AG10803 (cell line): ENCODE measurements at regions not wholly inside any gene's neighbourhood (a gene's known extent, or its start where the extent isn't known, plus 50 kb on each side); places are given as distances from the start of the nearest gene placed in this dataset.
A peak's percentile ranks its signal among the peaks of the same experiment; 100 is the strongest.

Experiments
- DNase-seq: peaks from one replicate; pipeline ENCODE4 v3.0.0; 2010; ENCODE audit warnings: low read depth
- H3K4me3 ChIP-seq: 2 replicates; pipeline ENCODE4 v1.5.1; 2011; ENCODE audit warnings: mild to moderate bottlenecking, low read length, control low read depth
- TF ChIP-seq, protein P1 (sequence below): conservative IDR thresholded peaks from 2 replicates; pipeline ENCODE4 v1.5.1; 2011; ENCODE audit warnings: mild to moderate bottlenecking, low read length, control low read depth, inconsistent platforms

GRCh38 chr2:54382601-54383000 is 73.5 kb upstream of the SPTBN1 start:
- TF ChIP-seq, protein P1, sequence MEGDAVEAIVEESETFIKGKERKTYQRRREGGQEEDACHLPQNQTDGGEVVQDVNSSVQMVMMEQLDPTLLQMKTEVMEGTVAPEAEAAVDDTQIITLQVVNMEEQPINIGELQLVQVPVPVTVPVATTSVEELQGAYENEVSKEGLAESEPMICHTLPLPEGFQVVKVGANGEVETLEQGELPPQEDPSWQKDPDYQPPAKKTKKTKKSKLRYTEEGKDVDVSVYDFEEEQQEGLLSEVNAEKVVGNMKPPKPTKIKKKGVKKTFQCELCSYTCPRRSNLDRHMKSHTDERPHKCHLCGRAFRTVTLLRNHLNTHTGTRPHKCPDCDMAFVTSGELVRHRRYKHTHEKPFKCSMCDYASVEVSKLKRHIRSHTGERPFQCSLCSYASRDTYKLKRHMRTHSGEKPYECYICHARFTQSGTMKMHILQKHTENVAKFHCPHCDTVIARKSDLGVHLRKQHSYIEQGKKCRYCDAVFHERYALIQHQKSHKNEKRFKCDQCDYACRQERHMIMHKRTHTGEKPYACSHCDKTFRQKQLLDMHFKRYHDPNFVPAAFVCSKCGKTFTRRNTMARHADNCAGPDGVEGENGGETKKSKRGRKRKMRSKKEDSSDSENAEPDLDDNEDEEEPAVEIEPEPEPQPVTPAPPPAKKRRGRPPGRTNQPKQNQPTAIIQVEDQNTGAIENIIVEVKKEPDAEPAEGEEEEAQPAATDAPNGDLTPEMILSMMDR, result no peak
- H3K4me3 ChIP-seq, result no peak overlapping the region
- DNase-seq, result no peak

DNA sequence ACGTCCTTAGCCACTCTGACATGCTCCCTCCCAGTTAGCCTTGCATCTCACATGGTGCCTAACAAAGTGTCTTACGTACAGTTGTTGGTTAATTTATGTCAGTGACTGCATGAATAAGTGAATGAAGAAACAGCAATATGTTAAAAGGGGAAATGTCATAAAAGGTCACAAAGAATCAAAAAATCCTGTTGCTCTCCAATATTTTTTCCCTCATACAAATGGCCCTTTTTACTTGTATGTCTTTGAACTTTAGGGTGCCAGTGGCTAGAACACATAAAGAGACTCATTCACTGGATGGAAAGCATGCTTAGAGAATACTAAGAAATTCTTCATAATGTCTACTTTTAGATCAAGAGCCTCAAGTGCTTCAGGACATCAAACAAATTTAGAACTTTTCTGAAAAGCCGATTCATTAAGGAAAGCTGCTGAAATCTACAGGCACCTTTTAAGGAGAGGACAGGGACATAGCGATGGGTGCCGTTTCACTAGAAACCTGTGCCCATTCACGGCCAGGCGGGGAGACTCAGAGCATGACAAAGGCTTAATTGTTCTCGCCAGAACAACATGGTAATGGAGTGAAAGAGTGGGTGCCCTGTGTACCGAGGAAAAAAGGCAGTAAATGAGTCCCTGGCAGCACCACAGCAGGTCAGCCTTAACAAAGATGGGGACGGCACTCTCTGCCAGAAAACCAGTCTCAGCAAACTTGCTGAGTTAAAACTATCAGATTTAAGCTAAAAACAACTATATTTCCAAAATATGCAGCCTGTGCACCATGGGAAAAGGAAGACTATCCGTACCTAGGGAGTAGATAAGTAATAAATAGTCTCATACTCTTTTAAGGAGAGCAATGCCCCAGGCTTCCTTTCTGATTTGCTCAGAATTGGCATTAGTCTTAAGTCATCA is 71.6 kb upstream of the SPTBN1 start:
- TF ChIP-seq, protein P1, result no peak
- no peak for DNase-seq
- H3K4me3 ChIP-seq, result no peak overlapping the region

DNA sequence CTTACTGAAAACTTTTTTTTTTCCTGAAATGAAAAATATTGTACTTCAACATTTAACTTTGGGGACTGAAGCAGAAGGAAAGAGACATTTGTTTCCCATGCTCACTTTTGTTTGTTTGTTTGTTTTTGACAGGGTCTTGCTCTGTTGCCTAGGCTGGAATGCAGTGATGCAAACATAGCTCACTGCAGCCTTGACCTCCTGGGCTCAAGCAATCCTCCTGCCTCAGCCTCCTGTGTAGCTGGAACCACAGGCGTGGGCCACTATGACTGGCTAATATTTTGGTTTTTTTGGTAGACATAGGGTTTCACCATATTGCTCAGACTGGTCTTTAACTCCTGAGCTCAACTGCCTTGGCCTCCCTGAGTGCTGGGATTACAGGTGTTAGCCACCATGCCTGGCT is 70.9 kb upstream of the SPTBN1 start:
- H3K4me3 ChIP-seq, result no peak overlapping the region
- TF ChIP-seq, protein P1, result no peak
- no peak for DNase-seq

GRCh38 chr2:54386585-54386984 is 69.5 kb upstream of the SPTBN1 start:
- no peak for DNase-seq
- TF ChIP-seq, protein P1, result no peak
- H3K4me3 ChIP-seq, result no peak overlapping the region

DNA sequence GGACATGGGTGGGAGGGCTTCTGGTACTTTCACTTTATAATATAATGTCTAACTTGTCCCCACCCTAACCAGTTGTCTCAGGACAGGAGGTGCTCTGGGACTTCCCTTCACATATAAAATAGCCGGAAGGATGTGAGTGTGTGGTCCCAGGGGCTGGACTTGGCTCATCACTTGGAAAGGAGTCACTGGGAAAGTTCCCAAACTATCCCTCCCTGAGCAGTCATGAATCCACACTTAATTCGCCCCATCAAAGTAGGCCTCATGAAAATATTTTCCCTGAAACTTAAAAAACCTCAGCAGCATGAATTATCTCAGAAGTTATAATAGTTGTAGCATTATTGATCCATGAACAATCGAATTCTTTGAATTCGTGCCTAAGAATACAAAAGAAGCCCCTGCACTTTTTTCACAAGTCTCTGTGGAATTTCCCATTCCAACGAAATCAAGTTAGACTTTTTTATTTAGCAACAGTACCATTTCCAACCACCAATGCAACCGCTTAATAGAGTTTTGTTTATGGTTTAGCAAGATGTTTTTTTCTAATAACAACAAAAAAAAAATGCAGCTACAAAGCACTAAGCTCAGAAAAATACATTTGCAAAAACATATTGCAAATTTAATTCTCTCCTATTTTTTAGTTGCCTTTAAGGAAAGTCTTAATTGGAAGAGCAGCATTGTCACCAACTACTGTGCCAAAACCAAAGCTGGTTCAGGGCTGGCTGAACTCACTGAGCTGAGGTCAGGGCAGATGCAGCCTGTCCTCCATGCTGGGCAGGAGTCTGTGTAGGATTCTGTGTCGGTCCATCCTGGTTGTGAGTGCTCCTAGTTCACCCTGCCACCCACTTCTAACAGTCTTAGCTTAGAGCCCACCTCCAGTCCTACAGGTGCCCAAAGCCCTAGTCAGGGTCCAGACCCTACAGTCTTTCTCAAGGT is 68.8 kb upstream of the SPTBN1 start:
- peak; percentile 90 for DNase-seq
- TF ChIP-seq, protein P1, result peak; percentile 12
- H3K4me3 ChIP-seq, result no peak overlapping the region

GRCh38 chr2:54388076-54388475 is 68.1 kb upstream of the SPTBN1 start:
- H3K4me3 ChIP-seq, result no peak overlapping the region
- TF ChIP-seq, protein P1, result no peak
- no peak for DNase-seq
